ENCODE measurements at regions not wholly inside any gene's neighbourhood (a gene's known extent, or its start where the extent isn't known, plus 50 kb on each side); places are given as distances from the start of the nearest gene placed in this dataset.

GRCh38 chr6:128807577-128807976, 75.4 kb upstream of the LAMA2 start:
- H3K27me3 ChIP-seq: no peaks in the 10 kb centered on the region
- no peaks in the 10 kb centered on the region for H3K9me3 ChIP-seq
- 2 to 8% methylated on average over 2 of the region's 2 CpGs for WGBS, 2 donors
- intact Hi-C loops (cut with DNase I): no loop called here
- H3K4me3 ChIP-seq: no peak overlapping the region
- no peaks in the 10 kb centered on the region for H3K36me3 ChIP-seq
- no peaks in the 10 kb centered on the region for H3K4me1 ChIP-seq
- TF ChIP-seq CTCF (IDR thresholded peaks at IDR 0.05) (peak in 4 of 6 experiments; percentile 4 to 55 (median 28)), POLR2A (IDR thresholded peaks at IDR 0.05) (no peak)
- no peak for DNase-seq
- H3K27ac ChIP-seq: no peak overlapping the region

- Histone ChIP-seq H3K9me3 (no peaks in the 10 kb centered on the region), H3K4me3 (no peak overlapping the region), H3K27me3 (no peaks in the 10 kb centered on the region), H3K27ac (peak overlapping the region in 1 of 4 donors; percentile 5), H3K4me1 (no peaks in the 10 kb centered on the region), H3K36me3 (no peaks in the 10 kb centered on the region)
- no peak for DNase-seq
- no peak for TF ChIP-seq CTCF (IDR thresholded peaks at IDR 0.05)
- no peak for TF ChIP-seq POLR2A (IDR thresholded peaks at IDR 0.05)
- WGBS, 2 donors: 37 to 47% methylated on average over 3 of the region's 3 CpGs
- intact Hi-C loops (cut with DNase I): no loop called here
Measured at GRCh38 chr6:128806261-128806660, 76.7 kb upstream of the LAMA2 start.

- Histone ChIP-seq H3K27ac (no peak overlapping the region), H3K4me3 (no peak overlapping the region), H3K9me3 (no peaks in the 10 kb centered on the region), H3K4me1 (no peaks in the 10 kb centered on the region), H3K36me3 (no peaks in the 10 kb centered on the region), H3K27me3 (no peaks in the 10 kb centered on the region)
- 63 to 83% methylated on average over 3 of the region's 3 CpGs for WGBS, 2 donors
- DNase-seq: no peak
- no peak for TF ChIP-seq CTCF (IDR thresholded peaks at IDR 0.05)
- TF ChIP-seq POLR2A (IDR thresholded peaks at IDR 0.05): no peak
- intact Hi-C loops (cut with DNase I): no loop called here
Measured at GRCh38 chr6:128803911-128804310, 79.0 kb upstream of the LAMA2 start.

- no peak overlapping the region for H3K4me3 ChIP-seq
- no peak overlapping the region for H3K27ac ChIP-seq
- H3K9me3 ChIP-seq: no peaks in the 10 kb centered on the region
- no peaks in the 10 kb centered on the region for H3K27me3 ChIP-seq
- TF ChIP-seq POLR2A (IDR thresholded peaks at IDR 0.05) (no peak), CTCF (IDR thresholded peaks at IDR 0.05) (no peak)
- H3K4me1 ChIP-seq: no peaks in the 10 kb centered on the region
- intact Hi-C loops (cut with DNase I): no loop called here
- DNase-seq: no peak
- no peaks in the 10 kb centered on the region for H3K36me3 ChIP-seq
Measured at GRCh38 chr6:128801621-128802020, 81.3 kb upstream of the LAMA2 start.

- no peaks in the 10 kb centered on the region for H3K36me3 ChIP-seq
- TF ChIP-seq POLR2A (IDR thresholded peaks at IDR 0.05) (no peak), CTCF (IDR thresholded peaks at IDR 0.05) (no peak)
- intact Hi-C loops (cut with DNase I): no loop called here
- H3K4me3 ChIP-seq: no peak overlapping the region
- H3K27me3 ChIP-seq: no peaks in the 10 kb centered on the region
- peaks cover 0 to 6% (median 6%) of the 10 kb centered on the region in 3 donors for H3K9me3 ChIP-seq
- H3K4me1 ChIP-seq: no peaks in the 10 kb centered on the region
- no peak for DNase-seq
- H3K27ac ChIP-seq: no peak overlapping the region
- 43 to 50% methylated on average over 3 of the region's 3 CpGs for WGBS, 2 donors
Measured at GRCh38 chr6:128784266-128784665, 98.7 kb upstream of the LAMA2 start.

Data from esophagus squamous epithelium (tissue), 5 donors.